Hepatocyte (in vitro differentiated cells): ENCODE measurements at regions not wholly inside any gene's neighbourhood (a gene's known extent, or its start where the extent isn't known, plus 50 kb on each side); places are given as distances from the start of the nearest gene placed in this dataset.
A peak's percentile ranks its signal among the peaks of the same experiment; 100 is the strongest.

ENCODE experiments used
- DNase-seq: peaks from one replicate; pipeline ENCODE4 v3.0.0-alpha.2; 2016; ENCODE audit warnings: low spot score
- H2AFZ ChIP-seq: fragments of 200-600 bp; sonication (generic); 2 replicates; pipeline ENCODE4 v1.6.0; 2016; ENCODE audit warnings: antibody characterized with exemption, mild to moderate bottlenecking
- H3K27ac ChIP-seq: fragments of 200-600 bp; sonication (generic); 2 replicates; pipeline ENCODE4 v1.5.1; 2016; ENCODE audit warnings: mild to moderate bottlenecking
- H3K27me3 ChIP-seq: fragments of 200-600 bp; sonication (generic); 2 replicates; pipeline ENCODE4 v1.6.1; 2016
- H3K36me3 ChIP-seq: fragments of 200-600 bp; sonication (generic); replicated peaks from 2 replicates; pipeline ENCODE4 v1.5.1; 2016; ENCODE audit warnings: low read depth; ENCODE audit not compliant: insufficient read depth
- H3K4me1 ChIP-seq: fragments of 200-600 bp; sonication (generic); 2 replicates; pipeline ENCODE4 v1.5.1; 2016; ENCODE audit warnings: mild to moderate bottlenecking, moderate library complexity; ENCODE audit not compliant: insufficient read depth
- H3K4me2 ChIP-seq: fragments of 200-600 bp; sonication (generic); 2 replicates; pipeline ENCODE4 v1.6.0; 2016
- H3K4me3 ChIP-seq: fragments of 200-600 bp; sonication (generic); 2 replicates; pipeline ENCODE4 v1.5.1; 2016; ENCODE audit warnings: mild to moderate bottlenecking
- H3K79me2 ChIP-seq: fragments of 200-600 bp; sonication (generic); 2 replicates; pipeline ENCODE4 v1.6.0; 2017; ENCODE audit warnings: mild to moderate bottlenecking
- H3K9me2 ChIP-seq: fragments of 200-600 bp; sonication (generic); replicated peaks from 2 replicates; pipeline ENCODE4 v1.6.0; 2017; ENCODE audit warnings: mild to moderate bottlenecking; ENCODE audit not compliant: insufficient read depth
- H3K9me3 ChIP-seq: fragments of 200-600 bp; sonication (generic); 2 replicates; pipeline ENCODE4 v1.5.1; 2016; ENCODE audit warnings: low read depth, mild to moderate bottlenecking
- H4K20me1 ChIP-seq: fragments of 200-600 bp; sonication (generic); 2 replicates; pipeline ENCODE4 v1.6.0; 2016; ENCODE audit warnings: mild to moderate bottlenecking; ENCODE audit not compliant: insufficient read depth, poor library complexity, severe bottlenecking
- CTCF ChIP-seq: fragments of 200-600 bp; sonication (generic); IDR thresholded peaks from 2 replicates; pipeline ENCODE4 v1.5.1; 2016; ENCODE audit warnings: antibody characterized with exemption, mild to moderate bottlenecking; ENCODE audit not compliant: poor library complexity
- EZH2 ChIP-seq: fragments of 200-600 bp; sonication (generic); IDR thresholded peaks from 2 replicates; pipeline ENCODE4 v1.6.1; 2016; ENCODE audit warnings: antibody characterized with exemption, mild to moderate bottlenecking, borderline replicate concordance
- EZH2phosphoT487 ChIP-seq: fragments of 200-600 bp; sonication (generic); IDR thresholded peaks from one replicate; pipeline ENCODE4 v1.6.1; 2018; ENCODE audit warnings: antibody characterized with exemption, mild to moderate bottlenecking, low read depth, moderate library complexity; ENCODE audit not compliant: unreplicated experiment, severe bottlenecking
- WGBS: methylation state at CpG from one replicate; pipeline ENCODE4 v1.1.6; 2016; ENCODE audit warnings: low lambda C conversion rate; ENCODE audit errors: missing lambda C conversion rate; 5-methylcytosine and 5-hydroxymethylcytosine counted together

DNA sequence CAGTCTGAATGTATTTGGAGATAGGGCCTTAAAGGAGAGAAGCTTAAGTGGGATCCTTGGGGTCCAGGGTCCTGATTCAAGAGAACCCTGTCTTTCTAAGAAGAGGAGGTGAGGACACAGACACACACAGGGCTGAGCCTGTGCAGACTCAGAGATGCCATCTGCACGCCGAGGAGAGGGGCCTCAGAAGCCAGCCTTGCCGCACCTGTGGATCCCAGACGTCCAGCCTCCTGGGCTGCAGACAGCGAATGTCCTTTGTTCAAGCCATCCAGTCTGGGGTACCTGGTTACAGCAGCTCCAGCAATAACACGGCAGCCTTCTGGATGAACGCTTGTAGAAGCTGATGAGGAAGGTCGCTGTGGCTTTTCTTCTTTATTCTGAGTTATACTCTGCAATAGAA is 1086.1 kb downstream of the BRD1 start:
- Histone ChIP-seq H4K20me1 (no peaks in the 10 kb centered on the region), H2AFZ (no peak overlapping the region), H3K9me2 (no peaks in the 10 kb centered on the region), H3K36me3 (no peaks in the 10 kb centered on the region), H3K4me2 (no peak overlapping the region), H3K4me3 (no peak overlapping the region), H3K9me3 (no peaks in the 10 kb centered on the region), H3K79me2 (no peaks in the 10 kb centered on the region), H3K4me1 (no peaks in the 10 kb centered on the region), H3K27ac (no peak overlapping the region), H3K27me3 (no peaks in the 10 kb centered on the region)
- WGBS: 84% methylated on average over 8 of the region's 8 CpGs
- DNase-seq: no peak
- TF ChIP-seq EZH2phosphoT487 (no peak), EZH2 (no peak), CTCF (no peak)

- no peak for DNase-seq
- Histone ChIP-seq H3K27ac (no peak overlapping the region), H4K20me1 (no peaks in the 10 kb centered on the region), H3K27me3 (no peaks in the 10 kb centered on the region), H3K4me1 (no peaks in the 10 kb centered on the region), H3K36me3 (no peaks in the 10 kb centered on the region), H3K79me2 (no peaks in the 10 kb centered on the region), H3K4me3 (no peak overlapping the region), H2AFZ (no peak overlapping the region), H3K9me2 (no peaks in the 10 kb centered on the region), H3K9me3 (no peaks in the 10 kb centered on the region), H3K4me2 (no peak overlapping the region)
- TF ChIP-seq EZH2phosphoT487: no peak
- no peak for TF ChIP-seq EZH2
- 98% methylated on average over 30 of the region's 31 CpGs for WGBS
Observed at GRCh38 chr22:48740731-48741405, 1086.8 kb downstream of the BRD1 start.

DNA sequence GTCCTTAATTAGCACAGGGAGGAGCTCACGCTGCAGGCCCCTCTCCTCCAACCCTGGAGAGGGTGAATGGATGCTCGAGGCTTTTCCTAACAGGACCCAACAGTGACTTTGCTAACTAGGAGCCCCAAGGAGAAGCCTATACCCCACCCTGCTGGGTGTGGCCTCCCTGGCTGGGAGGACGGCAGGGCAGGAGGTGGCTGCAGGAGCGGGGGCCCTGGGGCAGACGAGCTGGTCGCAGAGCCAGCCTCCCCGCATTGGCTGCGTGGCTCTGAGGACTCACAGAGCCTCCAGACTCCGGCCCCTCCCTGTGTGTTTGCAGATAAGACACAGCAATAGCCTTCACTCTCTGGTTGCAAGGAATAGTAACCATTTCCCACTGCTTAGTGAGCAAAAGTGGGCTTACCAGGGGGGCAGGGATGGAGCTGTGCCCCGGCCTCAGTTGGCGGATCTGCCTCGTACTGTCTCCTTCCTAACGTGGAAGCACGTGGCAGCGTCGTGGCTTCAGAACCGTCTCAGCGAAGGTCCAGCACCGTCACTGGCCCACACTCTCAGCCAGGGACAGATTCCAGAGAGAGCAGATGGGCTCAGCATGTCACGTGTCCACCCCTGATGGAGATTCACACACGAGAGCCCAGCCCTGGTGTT is 1087.5 kb downstream of the BRD1 start:
- TF ChIP-seq EZH2phosphoT487 (no peak), CTCF (no peak), EZH2 (no peak)
- Histone ChIP-seq H3K9me3 (no peaks in the 10 kb centered on the region), H3K9me2 (no peaks in the 10 kb centered on the region), H3K4me3 (no peak overlapping the region), H3K79me2 (no peaks in the 10 kb centered on the region), H3K27ac (no peak overlapping the region), H3K36me3 (no peaks in the 10 kb centered on the region), H4K20me1 (no peaks in the 10 kb centered on the region), H3K4me2 (no peak overlapping the region), H2AFZ (no peak overlapping the region), H3K4me1 (no peaks in the 10 kb centered on the region), H3K27me3 (no peaks in the 10 kb centered on the region)
- WGBS: 79% methylated on average over 21 of the region's 21 CpGs
- peak; percentile 37 for DNase-seq

- H3K4me2 ChIP-seq: no peak overlapping the region
- no peaks in the 10 kb centered on the region for H3K9me2 ChIP-seq
- no peaks in the 10 kb centered on the region for H3K27me3 ChIP-seq
- TF ChIP-seq EZH2phosphoT487: no peak
- TF ChIP-seq EZH2: no peak
- no peak for TF ChIP-seq CTCF
- H3K79me2 ChIP-seq: no peaks in the 10 kb centered on the region
- DNase-seq: no peak
- H3K4me1 ChIP-seq: no peaks in the 10 kb centered on the region
- no peaks in the 10 kb centered on the region for H3K9me3 ChIP-seq
- no peak overlapping the region for H2AFZ ChIP-seq
- WGBS: 84% methylated on average over 23 of the region's 23 CpGs
- no peak overlapping the region for H3K27ac ChIP-seq
- no peaks in the 10 kb centered on the region for H4K20me1 ChIP-seq
- H3K36me3 ChIP-seq: no peaks in the 10 kb centered on the region
- H3K4me3 ChIP-seq: no peak overlapping the region
Observed at GRCh38 chr22:48739348-48740085, 1088.2 kb downstream of the BRD1 start.
